ENCODE measurements at regions not wholly inside any gene's neighbourhood (a gene's known extent, or its start where the extent isn't known, plus 50 kb on each side); places are given as distances from the start of the nearest gene placed in this dataset.
"Not testable (repeated sequence)": the region's sequence is repeated elsewhere in the genome, so short reads cannot be mapped to it uniquely, and the experiment has no call there.

- H3K27ac ChIP-seq (ENCODE audit: low read depth in 1 of 2, low read length in 2 of 2); DNase-seq; H3K27me3 ChIP-seq (ENCODE audit: control insufficient read depth in 1 of 2, insufficient read depth in 2 of 2, low read length in 1 of 2); ATAC-seq (ENCODE audit: low FRiP score); H3K36me3 ChIP-seq (ENCODE audit: control insufficient read depth in 1 of 2, insufficient read depth in 2 of 2, low read length in 1 of 2); intact Hi-C loops (cut with DNase I); H3K9me3 ChIP-seq (ENCODE audit: control insufficient read depth, low read length); H3K4me3 ChIP-seq (ENCODE audit: low read length in 2 of 2); H3K4me1 ChIP-seq (ENCODE audit: control insufficient read depth in 1 of 2, insufficient read depth in 2 of 2, low read length in 2 of 2): not testable (repeated sequence)
- WGBS, 2 donors, result 70 to 90% methylated on average over 2 to 4 of the region's 9 CpGs
These were observed 106.0 kb upstream of the THOC3 start for GRCh38 chr5:176073996-176074571.

GRCh38 chr5:176083717-176084116, 115.6 kb upstream of the THOC3 start:
- H3K36me3 ChIP-seq (ENCODE audit: control insufficient read depth in 1 of 2, insufficient read depth in 2 of 2, low read length in 1 of 2); intact Hi-C loops (cut with DNase I); H3K4me3 ChIP-seq (ENCODE audit: low read length in 2 of 2); ATAC-seq (ENCODE audit: low FRiP score); H3K27me3 ChIP-seq (ENCODE audit: control insufficient read depth in 1 of 2, insufficient read depth in 2 of 2, low read length in 1 of 2); H3K4me1 ChIP-seq (ENCODE audit: control insufficient read depth in 1 of 2, insufficient read depth in 2 of 2, low read length in 2 of 2); H3K27ac ChIP-seq (ENCODE audit: low read depth in 1 of 2, low read length in 2 of 2); DNase-seq; H3K9me3 ChIP-seq (ENCODE audit: control insufficient read depth, low read length): not testable (repeated sequence)
- WGBS, 2 donors, result 88 to 92% methylated on average over 8 of the region's 9 CpGs

- H3K4me3 ChIP-seq (ENCODE audit: low read length in 2 of 2); H3K27me3 ChIP-seq (ENCODE audit: control insufficient read depth in 1 of 2, insufficient read depth in 2 of 2, low read length in 1 of 2); intact Hi-C loops (cut with DNase I); H3K27ac ChIP-seq (ENCODE audit: low read depth in 1 of 2, low read length in 2 of 2); H3K9me3 ChIP-seq (ENCODE audit: control insufficient read depth, low read length); DNase-seq; H3K4me1 ChIP-seq (ENCODE audit: control insufficient read depth in 1 of 2, insufficient read depth in 2 of 2, low read length in 2 of 2); H3K36me3 ChIP-seq (ENCODE audit: control insufficient read depth in 1 of 2, insufficient read depth in 2 of 2, low read length in 1 of 2); ATAC-seq (ENCODE audit: low FRiP score): not testable (repeated sequence)
- WGBS, 2 donors, result 38 to 39% methylated on average over 3 of the region's 3 CpGs
These were observed 135.0 kb upstream of the THOC3 start for GRCh38 chr5:176103083-176103482.

GRCh38 chr5:176112888-176113287, 125.3 kb upstream of the SIMC1 start:
- DNase-seq; H3K36me3 ChIP-seq (ENCODE audit: control insufficient read depth in 1 of 2, insufficient read depth in 2 of 2, low read length in 1 of 2); H3K9me3 ChIP-seq (ENCODE audit: control insufficient read depth, low read length); H3K27me3 ChIP-seq (ENCODE audit: control insufficient read depth in 1 of 2, insufficient read depth in 2 of 2, low read length in 1 of 2); H3K4me3 ChIP-seq (ENCODE audit: low read length in 2 of 2); intact Hi-C loops (cut with DNase I); ATAC-seq (ENCODE audit: low FRiP score); H3K27ac ChIP-seq (ENCODE audit: low read depth in 1 of 2, low read length in 2 of 2); H3K4me1 ChIP-seq (ENCODE audit: control insufficient read depth in 1 of 2, insufficient read depth in 2 of 2, low read length in 2 of 2): not testable (repeated sequence)
- no CpG with 5 or more reads among the region's 8 CpGs for WGBS, 2 donors

- H3K4me3 ChIP-seq (ENCODE audit: low read length in 2 of 2); DNase-seq; H3K27me3 ChIP-seq (ENCODE audit: control insufficient read depth in 1 of 2, insufficient read depth in 2 of 2, low read length in 1 of 2); ATAC-seq (ENCODE audit: low FRiP score); H3K36me3 ChIP-seq (ENCODE audit: control insufficient read depth in 1 of 2, insufficient read depth in 2 of 2, low read length in 1 of 2); H3K27ac ChIP-seq (ENCODE audit: low read depth in 1 of 2, low read length in 2 of 2); H3K4me1 ChIP-seq (ENCODE audit: control insufficient read depth in 1 of 2, insufficient read depth in 2 of 2, low read length in 2 of 2); H3K9me3 ChIP-seq (ENCODE audit: control insufficient read depth, low read length); intact Hi-C loops (cut with DNase I): not testable (repeated sequence)
- WGBS, 2 donors, result 88% methylated on average over 2 of the region's 6 CpGs; no CpG with 5 or more reads in 1 of the 2 donors
These were observed 124.4 kb upstream of the SIMC1 start for GRCh38 chr5:176113673-176114335.

GRCh38 chr5:176114825-176115224, 123.4 kb upstream of the SIMC1 start:
- H3K27ac ChIP-seq (ENCODE audit: low read depth in 1 of 2, low read length in 2 of 2); ATAC-seq (ENCODE audit: low FRiP score); DNase-seq; intact Hi-C loops (cut with DNase I); H3K9me3 ChIP-seq (ENCODE audit: control insufficient read depth, low read length); H3K4me1 ChIP-seq (ENCODE audit: control insufficient read depth in 1 of 2, insufficient read depth in 2 of 2, low read length in 2 of 2); H3K4me3 ChIP-seq (ENCODE audit: low read length in 2 of 2); H3K27me3 ChIP-seq (ENCODE audit: control insufficient read depth in 1 of 2, insufficient read depth in 2 of 2, low read length in 1 of 2); H3K36me3 ChIP-seq (ENCODE audit: control insufficient read depth in 1 of 2, insufficient read depth in 2 of 2, low read length in 1 of 2): not testable (repeated sequence)
- 72 to 80% methylated on average over 3 to 5 of the region's 7 CpGs for WGBS, 2 donors

- intact Hi-C loops (cut with DNase I); H3K36me3 ChIP-seq (ENCODE audit: control insufficient read depth in 1 of 2, insufficient read depth in 2 of 2, low read length in 1 of 2); ATAC-seq (ENCODE audit: low FRiP score); H3K9me3 ChIP-seq (ENCODE audit: control insufficient read depth, low read length); H3K4me3 ChIP-seq (ENCODE audit: low read length in 2 of 2); H3K27me3 ChIP-seq (ENCODE audit: control insufficient read depth in 1 of 2, insufficient read depth in 2 of 2, low read length in 1 of 2); H3K4me1 ChIP-seq (ENCODE audit: control insufficient read depth in 1 of 2, insufficient read depth in 2 of 2, low read length in 2 of 2); H3K27ac ChIP-seq (ENCODE audit: low read depth in 1 of 2, low read length in 2 of 2); DNase-seq: not testable (repeated sequence)
- WGBS, 2 donors, result 37 to 45% methylated on average over 2 of the region's 8 CpGs
These were observed 120.5 kb upstream of the SIMC1 start for GRCh38 chr5:176117699-176118238.

GRCh38 chr5:176122361-176122760, 115.9 kb upstream of the SIMC1 start:
- H3K36me3 ChIP-seq (ENCODE audit: control insufficient read depth in 1 of 2, insufficient read depth in 2 of 2, low read length in 1 of 2); H3K4me1 ChIP-seq (ENCODE audit: control insufficient read depth in 1 of 2, insufficient read depth in 2 of 2, low read length in 2 of 2); ATAC-seq (ENCODE audit: low FRiP score); H3K9me3 ChIP-seq (ENCODE audit: control insufficient read depth, low read length); H3K4me3 ChIP-seq (ENCODE audit: low read length in 2 of 2); intact Hi-C loops (cut with DNase I); DNase-seq; H3K27me3 ChIP-seq (ENCODE audit: control insufficient read depth in 1 of 2, insufficient read depth in 2 of 2, low read length in 1 of 2); H3K27ac ChIP-seq (ENCODE audit: low read depth in 1 of 2, low read length in 2 of 2): not testable (repeated sequence)
- whole genome bisulfite sequencing, 2 donors, result 85 to 86% methylated on average over 2 of the region's 2 CpGs

- DNase-seq; H3K9me3 ChIP-seq (ENCODE audit: control insufficient read depth, low read length); H3K27ac ChIP-seq (ENCODE audit: low read depth in 1 of 2, low read length in 2 of 2); H3K36me3 ChIP-seq (ENCODE audit: control insufficient read depth in 1 of 2, insufficient read depth in 2 of 2, low read length in 1 of 2); H3K4me3 ChIP-seq (ENCODE audit: low read length in 2 of 2); H3K27me3 ChIP-seq (ENCODE audit: control insufficient read depth in 1 of 2, insufficient read depth in 2 of 2, low read length in 1 of 2); H3K4me1 ChIP-seq (ENCODE audit: control insufficient read depth in 1 of 2, insufficient read depth in 2 of 2, low read length in 2 of 2); intact Hi-C loops (cut with DNase I); ATAC-seq (ENCODE audit: low FRiP score): not testable (repeated sequence)
- WGBS, 2 donors, result 88% methylated on average over 10 to 11 of the region's 11 CpGs
These were observed 114.1 kb upstream of the SIMC1 start for GRCh38 chr5:176124120-176124519.
